ENCODE measurements at regions not wholly inside any gene's neighbourhood (a gene's known extent, or its start where the extent isn't known, plus 50 kb on each side); places are given as distances from the start of the nearest gene placed in this dataset.

- DNase-seq: no peak
Observed at GRCh38 chr1:5105744-5106143, 451.3 kb downstream of the AJAP1 start.

- no peak for DNase-seq
Observed at GRCh38 chr1:5099558-5099957, 445.1 kb downstream of the AJAP1 start.

GRCh38 chr1:5098981-5099385, 444.6 kb downstream of the AJAP1 start:
- DNase-seq: no peak

DNA sequence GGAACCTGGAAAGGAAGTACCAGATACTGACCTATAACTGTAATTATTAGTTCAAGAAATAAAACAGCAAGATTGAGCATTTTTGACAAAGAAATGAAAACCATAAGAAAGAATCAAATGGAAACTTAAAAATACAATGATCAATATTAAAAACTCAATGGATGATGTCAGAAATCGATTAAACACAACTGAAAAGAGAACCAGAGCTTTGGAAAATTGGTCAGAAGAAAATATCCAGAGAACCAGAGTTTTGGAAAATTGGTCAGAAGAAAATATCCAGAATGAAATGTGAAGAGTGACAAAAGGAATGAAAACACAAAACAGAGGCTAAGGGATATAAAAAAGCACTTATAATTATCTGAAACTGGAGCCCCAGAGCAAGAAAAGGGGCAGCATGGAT, 438.6 kb downstream of the AJAP1 start:
- DNase-seq: no peak

DNA sequence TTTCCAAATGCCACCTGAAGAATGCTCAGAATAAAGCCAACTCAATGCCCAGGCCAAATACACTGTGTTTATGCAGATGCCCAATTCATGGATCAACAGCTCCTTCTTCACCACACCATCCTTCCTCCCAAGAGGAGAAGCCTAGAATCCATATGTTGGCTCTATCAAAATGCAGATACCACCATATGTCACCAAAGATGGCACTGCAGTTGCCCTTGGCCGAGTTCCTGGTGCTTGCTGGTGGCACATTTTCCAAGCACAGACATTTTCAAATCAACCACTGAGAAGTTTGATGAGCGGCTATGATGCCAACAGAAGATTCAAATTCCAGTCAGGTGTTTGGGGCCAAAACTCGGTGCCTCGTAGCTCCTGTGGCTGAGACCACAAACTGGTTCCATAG, 430.3 kb downstream of the AJAP1 start:
- DNase-seq: no peak

DNA sequence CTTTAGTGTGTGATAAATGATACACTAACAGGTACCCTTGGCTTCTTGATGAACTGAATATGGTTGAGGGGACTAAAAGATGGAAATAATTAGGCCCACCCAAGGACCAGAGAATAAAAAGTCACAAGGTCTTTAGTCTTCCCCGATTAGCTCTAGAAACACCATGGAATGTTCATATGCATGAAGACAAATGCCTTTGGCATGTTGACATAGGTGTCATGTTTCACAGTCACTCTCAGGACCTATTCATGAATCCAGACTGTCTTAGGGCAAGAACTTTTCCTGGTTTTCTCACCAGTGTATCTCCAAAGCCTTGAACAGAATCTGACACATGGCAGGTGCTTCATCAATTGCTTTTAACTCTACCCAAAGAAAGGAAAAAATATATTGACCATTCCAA, 412.8 kb downstream of the AJAP1 start:
- DNase-seq: no peak

GRCh38 chr1:5053744-5054143, 399.3 kb downstream of the AJAP1 start:
- no peak for DNase-seq

DNA sequence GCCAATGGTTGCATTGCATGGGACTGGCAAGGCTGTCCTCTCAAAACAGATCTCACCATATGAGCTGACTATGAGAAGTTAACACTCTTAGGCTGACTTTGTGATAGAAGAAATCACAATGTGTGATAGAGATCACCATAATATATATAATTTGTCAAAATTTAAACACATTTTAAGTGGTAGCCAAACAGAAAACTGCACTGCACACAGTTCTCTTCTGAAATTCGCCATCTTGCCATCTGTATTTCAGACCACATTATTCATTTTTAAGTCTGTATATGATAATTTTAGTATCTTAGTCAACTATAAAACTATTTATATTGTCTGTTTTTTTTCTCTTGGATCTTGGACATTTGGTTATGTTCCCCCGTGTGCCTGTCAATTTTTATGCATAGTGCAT, 374.7 kb downstream of the AJAP1 start:
- no peak for DNase-seq

- DNase-seq: no peak
Observed at GRCh38 chr1:5012249-5012648, 357.8 kb downstream of the AJAP1 start.

GRCh38 chr1:5010656-5011055, 356.2 kb downstream of the AJAP1 start:
- DNase-seq: no peak

- no peak for DNase-seq
Observed at GRCh38 chr1:5010236-5010635, 355.8 kb downstream of the AJAP1 start.

DNA sequence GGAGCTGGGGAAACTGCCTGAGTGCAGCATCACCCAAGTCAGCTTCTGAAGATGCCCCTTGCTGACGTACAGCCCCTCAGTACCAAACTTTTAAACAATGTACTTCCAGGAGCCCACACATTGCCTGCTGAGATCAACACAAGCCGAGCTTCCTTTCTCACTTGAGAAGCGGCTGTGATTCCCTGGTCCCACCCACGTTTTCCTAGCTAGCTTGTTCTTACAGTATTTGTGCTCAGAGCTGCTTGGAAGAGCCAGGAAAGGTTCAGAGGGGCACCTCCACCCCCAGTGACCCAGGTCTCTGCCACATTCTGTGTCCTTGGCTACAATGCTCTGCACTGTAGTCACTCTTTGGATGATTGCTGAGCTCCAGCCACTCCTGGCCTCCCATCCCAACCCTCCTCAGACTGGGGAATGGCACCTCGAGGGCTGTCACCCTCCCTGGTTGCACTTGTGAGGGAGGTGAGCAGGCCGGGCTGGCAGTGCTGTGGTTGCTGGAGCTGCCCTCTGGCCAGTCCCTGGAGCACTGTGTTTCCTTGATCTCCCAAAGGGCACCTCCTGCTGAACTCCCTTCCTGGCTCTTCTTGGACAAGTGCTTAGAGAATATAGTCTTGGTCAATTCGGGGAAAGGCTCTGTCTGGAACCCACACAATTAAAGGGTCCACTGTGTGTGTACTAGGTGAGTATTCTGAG, 355.1 kb downstream of the AJAP1 start:
- DNase-seq: no peak

- DNase-seq: no peak
Observed at GRCh38 chr1:5005171-5005570, 350.8 kb downstream of the AJAP1 start.

DNA sequence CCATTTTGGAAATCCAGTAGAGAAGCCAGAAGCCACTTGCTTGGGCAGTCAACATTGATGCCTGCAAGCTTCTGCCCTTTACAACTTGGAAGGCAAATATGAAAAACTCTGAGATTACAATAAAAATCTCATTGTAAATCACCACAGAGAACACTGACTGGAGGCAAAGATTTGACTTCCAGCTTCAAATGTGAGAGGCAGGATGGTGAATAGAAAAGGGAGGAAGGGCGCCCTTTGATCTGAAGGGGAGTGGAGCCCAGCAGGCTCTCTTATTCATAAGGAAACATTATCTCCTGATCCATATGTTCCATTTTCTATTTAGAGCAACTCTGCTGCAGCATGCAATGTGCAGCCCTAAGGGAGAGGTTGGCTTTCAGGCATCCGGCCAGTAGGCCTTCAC, 348.3 kb downstream of the AJAP1 start:
- no peak for DNase-seq

DNA sequence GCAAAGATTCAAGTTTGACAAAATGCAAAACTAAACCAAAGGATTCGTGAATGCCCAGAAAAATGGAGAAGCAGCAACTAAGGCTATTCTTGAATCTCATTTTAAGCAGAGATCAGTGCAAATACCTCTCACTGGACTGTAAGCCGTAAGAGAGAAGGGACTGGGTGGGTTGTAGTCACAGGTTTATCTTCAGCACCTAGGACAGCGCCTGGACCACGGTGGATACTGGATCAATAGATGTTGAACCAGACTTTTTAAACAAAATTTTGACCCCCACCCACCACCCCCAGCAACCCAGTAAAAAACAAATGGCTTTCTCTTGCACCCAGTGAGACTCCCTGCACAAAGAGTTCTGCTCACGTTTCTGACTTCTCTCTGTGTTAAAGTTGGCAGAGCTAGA, 347.1 kb downstream of the AJAP1 start:
- DNase-seq: no peak

DNA sequence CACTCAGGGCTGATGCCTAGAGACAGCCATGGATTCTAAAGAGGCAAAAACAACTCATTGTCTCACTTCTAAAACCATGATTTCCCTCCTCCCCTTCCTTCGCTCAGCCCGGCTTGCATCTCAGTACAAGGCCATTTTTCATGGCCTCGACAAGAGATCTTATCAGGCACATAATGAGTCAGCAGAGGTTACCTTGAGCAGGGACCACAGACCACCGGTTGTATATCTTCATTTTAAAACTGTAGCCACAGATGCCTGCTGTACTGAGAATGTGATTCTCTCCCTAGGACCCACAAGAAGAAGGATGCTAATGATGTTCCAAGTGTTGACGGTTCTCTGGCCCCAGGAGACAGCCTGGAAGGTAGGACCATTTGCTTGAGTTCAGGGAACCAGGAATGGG, 331.9 kb downstream of the AJAP1 start:
- no peak for DNase-seq

GRCh38 chr1:4984841-4985240, 330.4 kb downstream of the AJAP1 start:
- no peak for DNase-seq

GRCh38 chr1:4980211-4980610, 325.8 kb downstream of the AJAP1 start:
- no peak for DNase-seq

- DNase-seq: no peak
Observed at GRCh38 chr1:4978660-4979390, 324.4 kb downstream of the AJAP1 start.

- DNase-seq: no peak
Observed at GRCh38 chr1:4977701-4978100, 323.3 kb downstream of the AJAP1 start.

- no peak for DNase-seq
Observed at GRCh38 chr1:4976859-4977440, 322.5 kb downstream of the AJAP1 start.

- no peak for DNase-seq
Observed at GRCh38 chr1:4975856-4976255, 321.4 kb downstream of the AJAP1 start.

- no peak for DNase-seq
Observed at GRCh38 chr1:4974981-4975685, 320.7 kb downstream of the AJAP1 start.

DNA sequence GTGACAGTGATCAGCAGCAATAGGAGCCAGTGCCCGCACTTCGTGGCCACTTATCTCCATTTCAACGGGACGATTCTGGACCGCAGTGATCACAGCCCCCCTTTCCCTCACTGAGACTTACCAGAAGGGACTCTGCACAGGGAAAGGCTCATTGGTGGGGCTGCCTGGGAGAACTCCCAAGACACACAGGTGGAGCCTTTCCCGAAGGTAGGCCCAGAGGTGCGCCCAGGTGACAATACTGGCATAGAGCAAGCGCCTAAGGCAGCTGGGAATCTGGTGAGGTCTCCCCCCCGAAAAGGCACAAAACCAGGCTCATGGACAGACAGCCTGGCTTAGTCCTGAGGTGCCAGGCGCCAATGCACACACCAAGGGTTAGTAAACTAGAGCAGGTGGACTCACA, 318.9 kb downstream of the AJAP1 start:
- DNase-seq: no peak
